ENCODE measurements at regions not wholly inside any gene's neighbourhood (a gene's known extent, or its start where the extent isn't known, plus 50 kb on each side); places are given as distances from the start of the nearest gene placed in this dataset.

DNA sequence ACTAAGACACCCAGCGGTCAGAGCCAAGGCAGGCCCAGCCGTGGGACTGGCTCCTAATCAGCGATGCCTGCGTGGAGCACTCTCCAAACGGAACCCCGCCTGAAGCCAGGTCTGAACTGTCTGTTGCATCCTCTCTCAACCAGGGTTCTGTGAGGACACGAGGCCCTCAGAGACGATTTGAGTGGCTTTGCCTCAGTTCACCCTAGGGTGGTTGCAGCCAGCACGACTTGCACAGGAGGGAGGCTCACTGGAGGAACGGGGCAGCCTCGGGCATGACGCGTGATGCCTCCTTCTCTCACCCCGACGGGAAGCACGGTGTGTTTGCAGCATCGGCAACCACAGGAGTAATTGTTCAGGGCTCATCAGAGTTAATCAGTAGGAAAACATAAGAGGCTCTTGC is 336.4 kb downstream of the EIPR1 start:
- 88% methylated on average over 17 of the region's 17 CpGs for WGBS
- H3K4me3 ChIP-seq, result no peak overlapping the region
- no peak for TF ChIP-seq POLR2A (IDR thresholded peaks at IDR 0.05)
- TF ChIP-seq POLR2AphosphoS5 (IDR thresholded peaks at IDR 0.05), result no peak
- TF ChIP-seq, protein P1, sequence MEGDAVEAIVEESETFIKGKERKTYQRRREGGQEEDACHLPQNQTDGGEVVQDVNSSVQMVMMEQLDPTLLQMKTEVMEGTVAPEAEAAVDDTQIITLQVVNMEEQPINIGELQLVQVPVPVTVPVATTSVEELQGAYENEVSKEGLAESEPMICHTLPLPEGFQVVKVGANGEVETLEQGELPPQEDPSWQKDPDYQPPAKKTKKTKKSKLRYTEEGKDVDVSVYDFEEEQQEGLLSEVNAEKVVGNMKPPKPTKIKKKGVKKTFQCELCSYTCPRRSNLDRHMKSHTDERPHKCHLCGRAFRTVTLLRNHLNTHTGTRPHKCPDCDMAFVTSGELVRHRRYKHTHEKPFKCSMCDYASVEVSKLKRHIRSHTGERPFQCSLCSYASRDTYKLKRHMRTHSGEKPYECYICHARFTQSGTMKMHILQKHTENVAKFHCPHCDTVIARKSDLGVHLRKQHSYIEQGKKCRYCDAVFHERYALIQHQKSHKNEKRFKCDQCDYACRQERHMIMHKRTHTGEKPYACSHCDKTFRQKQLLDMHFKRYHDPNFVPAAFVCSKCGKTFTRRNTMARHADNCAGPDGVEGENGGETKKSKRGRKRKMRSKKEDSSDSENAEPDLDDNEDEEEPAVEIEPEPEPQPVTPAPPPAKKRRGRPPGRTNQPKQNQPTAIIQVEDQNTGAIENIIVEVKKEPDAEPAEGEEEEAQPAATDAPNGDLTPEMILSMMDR (IDR thresholded peaks at IDR 0.05), result no peak
- TF ChIP-seq EP300 (IDR thresholded peaks at IDR 0.05), result no peak
- H3K36me3 ChIP-seq, result no peaks in the 10 kb centered on the region
- H3K9me3 ChIP-seq, result no peaks in the 10 kb centered on the region
- H3K27ac ChIP-seq, result no peak overlapping the region
- DNase-seq (ENCODE audit: low spot score in 2 of 2), result peak in 1 of 2 donors; percentile 76
- no peaks in the 10 kb centered on the region for H3K27me3 ChIP-seq
- H3K4me1 ChIP-seq, result peaks cover 5% of the 10 kb centered on the region

GRCh38 chr2:3040496-3041140 is 337.0 kb downstream of the EIPR1 start:
- 69% methylated on average over 16 of the region's 17 CpGs for WGBS
- H3K36me3 ChIP-seq, result no peaks in the 10 kb centered on the region
- H3K4me1 ChIP-seq, result peaks cover 5% of the 10 kb centered on the region
- H3K4me3 ChIP-seq, result no peak overlapping the region
- no peaks in the 10 kb centered on the region for H3K9me3 ChIP-seq
- H3K27me3 ChIP-seq, result no peaks in the 10 kb centered on the region
- no peak overlapping the region for H3K27ac ChIP-seq
- no peak for DNase-seq (ENCODE audit: low spot score in 2 of 2)
- TF ChIP-seq EP300 (IDR thresholded peaks at IDR 0.05) (no peak), POLR2AphosphoS5 (IDR thresholded peaks at IDR 0.05) (no peak), POLR2A (IDR thresholded peaks at IDR 0.05) (no peak)
- TF ChIP-seq, protein P1 (IDR thresholded peaks at IDR 0.05), result no peak

DNA sequence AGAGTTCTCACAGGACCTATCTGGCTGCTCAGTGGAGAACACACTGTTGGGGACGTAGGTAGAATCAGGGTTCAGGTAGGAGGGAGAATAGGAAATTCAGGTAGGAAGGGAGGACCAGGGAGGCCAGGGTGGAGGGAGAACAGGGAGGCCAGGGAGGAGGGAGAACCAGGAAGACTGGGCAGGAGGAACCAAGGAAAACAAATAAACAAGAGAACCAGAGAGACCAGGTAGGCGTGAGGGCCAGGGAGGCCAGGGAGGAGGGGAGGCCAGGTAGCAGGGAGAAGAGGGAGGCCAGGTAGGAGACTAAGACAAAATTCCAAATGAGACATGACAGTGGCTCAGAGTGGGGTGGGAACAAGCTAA is 337.6 kb downstream of the EIPR1 start:
- no peaks in the 10 kb centered on the region for H3K36me3 ChIP-seq
- H3K9me3 ChIP-seq, result no peaks in the 10 kb centered on the region
- H3K27ac ChIP-seq, result no peak overlapping the region
- peaks cover 5% of the 10 kb centered on the region for H3K4me1 ChIP-seq
- no peak for TF ChIP-seq POLR2AphosphoS5 (IDR thresholded peaks at IDR 0.05)
- TF ChIP-seq POLR2A (IDR thresholded peaks at IDR 0.05), result no peak
- TF ChIP-seq EP300 (IDR thresholded peaks at IDR 0.05), result no peak
- TF ChIP-seq, protein P1 (IDR thresholded peaks at IDR 0.05), result no peak
- no peaks in the 10 kb centered on the region for H3K27me3 ChIP-seq
- 93% methylated on average over 2 of the region's 2 CpGs for WGBS
- no peak for DNase-seq (ENCODE audit: low spot score in 2 of 2)
- no peak overlapping the region for H3K4me3 ChIP-seq

DNA sequence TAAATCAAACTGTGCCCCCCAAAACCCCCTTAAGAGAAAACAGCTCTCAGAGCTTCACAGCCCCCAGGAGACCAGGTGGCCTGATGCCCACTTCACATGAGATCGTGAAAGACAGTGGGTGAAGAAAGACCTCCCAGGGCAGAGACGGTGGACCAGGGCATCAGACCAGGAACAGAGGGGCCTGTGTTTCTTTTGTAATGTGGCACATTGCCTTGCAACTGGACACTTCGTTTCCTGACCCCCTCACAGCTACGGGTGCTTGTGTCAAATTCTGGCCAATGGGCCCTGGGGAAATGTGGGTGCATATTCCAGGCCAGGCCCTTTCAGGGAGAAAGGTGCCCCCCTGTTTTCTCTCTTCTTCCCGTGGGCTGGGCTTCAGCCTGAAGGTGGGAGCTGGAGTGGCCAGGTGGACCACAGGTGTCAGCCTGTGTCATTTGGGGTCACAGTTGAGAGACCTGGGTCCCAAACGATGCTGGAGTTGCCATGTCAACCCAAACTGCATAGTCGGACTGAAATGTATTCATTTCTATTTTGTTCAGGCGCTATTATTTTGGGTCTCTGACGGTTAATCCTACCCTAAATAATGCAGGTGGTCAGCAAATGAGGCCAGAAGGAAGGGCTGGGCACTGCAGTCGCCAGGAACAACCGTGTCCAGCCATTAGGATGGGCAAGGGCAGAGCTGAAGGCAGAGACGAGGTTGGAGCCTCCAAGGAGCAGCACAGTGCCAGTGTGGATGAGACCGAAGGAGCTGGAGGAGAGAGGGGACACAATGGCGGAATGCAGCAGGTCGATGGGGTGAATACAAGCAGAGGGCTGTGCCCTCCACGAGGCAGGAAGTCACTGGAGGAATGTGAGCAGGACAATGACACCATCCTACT is 338.2 kb downstream of the EIPR1 start:
- WGBS, result 91% methylated on average over 14 of the region's 16 CpGs
- TF ChIP-seq EP300 (IDR thresholded peaks at IDR 0.05) (no peak), POLR2AphosphoS5 (IDR thresholded peaks at IDR 0.05) (no peak), POLR2A (IDR thresholded peaks at IDR 0.05) (no peak)
- TF ChIP-seq, protein P1 (IDR thresholded peaks at IDR 0.05), result no peak
- no peaks in the 10 kb centered on the region for H3K36me3 ChIP-seq
- peaks cover 5% of the 10 kb centered on the region for H3K4me1 ChIP-seq
- H3K4me3 ChIP-seq, result no peak overlapping the region
- H3K27me3 ChIP-seq, result no peaks in the 10 kb centered on the region
- no peak for DNase-seq (ENCODE audit: low spot score in 2 of 2)
- no peak overlapping the region for H3K27ac ChIP-seq
- H3K9me3 ChIP-seq, result no peaks in the 10 kb centered on the region

- peaks cover 5% of the 10 kb centered on the region for H3K4me1 ChIP-seq
- no peaks in the 10 kb centered on the region for H3K27me3 ChIP-seq
- TF ChIP-seq POLR2A (IDR thresholded peaks at IDR 0.05) (no peak), POLR2AphosphoS5 (IDR thresholded peaks at IDR 0.05) (no peak), EP300 (IDR thresholded peaks at IDR 0.05) (no peak)
- TF ChIP-seq, protein P1 (IDR thresholded peaks at IDR 0.05), result no peak
- no peak overlapping the region for H3K4me3 ChIP-seq
- no peak for DNase-seq (ENCODE audit: low spot score in 2 of 2)
- no peaks in the 10 kb centered on the region for H3K9me3 ChIP-seq
- no peak overlapping the region for H3K27ac ChIP-seq
- no peaks in the 10 kb centered on the region for H3K36me3 ChIP-seq
- WGBS, result 95% methylated on average over 12 of the region's 12 CpGs
These were observed 339.0 kb downstream of the EIPR1 start for GRCh38 chr2:3038636-3039035.

Measured in suprapubic skin (tissue), 4 donors.